HG03457 (cell line): ENCODE measurements at regions not wholly inside any gene's neighbourhood (a gene's known extent, or its start where the extent isn't known, plus 50 kb on each side); places are given as distances from the start of the nearest gene placed in this dataset.

ENCODE experiments used
- ATAC-seq: cut with Tn5 transposase; IDR thresholded peaks from one replicate; pipeline ENCODE4 v1.9.1; 2021; ENCODE audit warnings: moderate number of reproducible peaks; ENCODE audit not compliant: unreplicated experiment

- ATAC-seq, result no peak
Measured at GRCh38 chrX:13266641-13267345, 53.1 kb downstream of the ATXN3L start.

- ATAC-seq, result no peak
Measured at GRCh38 chrX:13265549-13266132, 54.2 kb downstream of the ATXN3L start.

GRCh38 chrX:13265111-13265510, 54.7 kb downstream of the ATXN3L start:
- ATAC-seq, result no peak

- no peak for ATAC-seq
Measured at GRCh38 chrX:13263560-13264251, 56.1 kb downstream of the ATXN3L start.

GRCh38 chrX:13261348-13261747, 58.5 kb downstream of the ATXN3L start:
- ATAC-seq, result no peak

GRCh38 chrX:13260598-13260997, 59.3 kb downstream of the ATXN3L start:
- ATAC-seq, result no peak

GRCh38 chrX:13258725-13259124, 61.1 kb downstream of the ATXN3L start:
- ATAC-seq, result no peak

GRCh38 chrX:13258052-13258444, 61.8 kb downstream of the ATXN3L start:
- ATAC-seq, result no peak

- peak; percentile 48 for ATAC-seq
Measured at GRCh38 chrX:13257223-13258051, 62.4 kb downstream of the ATXN3L start.

GRCh38 chrX:13256603-13257002, 63.2 kb downstream of the ATXN3L start:
- no peak for ATAC-seq

- ATAC-seq, result no peak
Measured at GRCh38 chrX:13254870-13255269, 65.0 kb downstream of the ATXN3L start.

- ATAC-seq, result no peak
Measured at GRCh38 chrX:13254076-13254785, 65.6 kb downstream of the ATXN3L start.

- ATAC-seq, result no peak
Measured at GRCh38 chrX:13253223-13253622, 66.6 kb downstream of the ATXN3L start.

GRCh38 chrX:13252726-13253125, 67.1 kb downstream of the ATXN3L start:
- ATAC-seq, result no peak

- no peak for ATAC-seq
Measured at GRCh38 chrX:13250826-13251580, 68.8 kb downstream of the ATXN3L start.

- ATAC-seq, result no peak
Measured at GRCh38 chrX:13248867-13249486, 70.9 kb downstream of the ATXN3L start.

- ATAC-seq, result no peak
Measured at GRCh38 chrX:13239272-13239671, 80.6 kb downstream of the ATXN3L start.

GRCh38 chrX:13235930-13236329, 83.9 kb downstream of the ATXN3L start:
- ATAC-seq, result no peak

GRCh38 chrX:13232484-13232883, 87.4 kb downstream of the ATXN3L start:
- ATAC-seq, result no peak

- ATAC-seq, result no peak
Measured at GRCh38 chrX:13226214-13226613, 93.6 kb downstream of the ATXN3L start.
